ENCODE measurements at regions not wholly inside any gene's neighbourhood (a gene's known extent, or its start where the extent isn't known, plus 50 kb on each side); places are given as distances from the start of the nearest gene placed in this dataset.
"Not testable (repeated sequence)": the region's sequence is repeated elsewhere in the genome, so short reads cannot be mapped to it uniquely, and the experiment has no call there.

GRCh38 chr1:47577303-47578025 is 139.6 kb downstream of the FOXD2 start:
- no peak for DNase-seq

GRCh38 chr1:47578026-47578720 is 140.3 kb downstream of the FOXD2 start:
- no peak for DNase-seq

- DNase-seq, result no peak
These were observed 141.0 kb downstream of the FOXD2 start for GRCh38 chr1:47578721-47579419.

GRCh38 chr1:47579809-47580208 is 142.0 kb downstream of the FOXD2 start:
- no peak for DNase-seq

- DNase-seq, result no peak
These were observed 142.7 kb downstream of the FOXD2 start for GRCh38 chr1:47580451-47580995.

GRCh38 chr1:47582891-47583608 is 145.2 kb downstream of the FOXD2 start:
- no peak for DNase-seq

GRCh38 chr1:47584249-47584648 is 146.4 kb downstream of the FOXD2 start:
- DNase-seq, result no peak

- DNase-seq, result no peak
These were observed 147.5 kb downstream of the FOXD2 start for GRCh38 chr1:47585141-47585902.

GRCh38 chr1:47587891-47588582 is 150.2 kb downstream of the FOXD2 start:
- DNase-seq, result peak; percentile 24

GRCh38 chr1:47590523-47591225 is 152.8 kb downstream of the FOXD2 start:
- no peak for DNase-seq

GRCh38 chr1:47591801-47592200 is 154.0 kb downstream of the FOXD2 start:
- DNase-seq, result no peak

GRCh38 chr1:47592296-47593012 is 154.6 kb downstream of the FOXD2 start:
- peak; percentile 34 for DNase-seq

GRCh38 chr1:47593013-47593568 is 155.2 kb downstream of the FOXD2 start:
- DNase-seq, result no peak

- no peak for DNase-seq
These were observed 155.9 kb downstream of the FOXD2 start for GRCh38 chr1:47593598-47594285.

GRCh38 chr1:47594627-47595026 is 156.8 kb downstream of the FOXD2 start:
- DNase-seq, result no peak

GRCh38 chr1:47596328-47596727 is 158.5 kb downstream of the FOXD2 start:
- no peak for DNase-seq

- DNase-seq, result no peak
These were observed 160.5 kb downstream of the FOXD2 start for GRCh38 chr1:47598357-47598756.

- DNase-seq, result no peak
These were observed 161.9 kb downstream of the FOXD2 start for GRCh38 chr1:47599777-47600176.

GRCh38 chr1:47602491-47602890 is 164.6 kb downstream of the FOXD2 start:
- DNase-seq, result not testable (repeated sequence)

Measured in NCI-H2171 (cell line).